H1 (cell line): ENCODE measurements at regions not wholly inside any gene's neighbourhood (a gene's known extent, or its start where the extent isn't known, plus 50 kb on each side); places are given as distances from the start of the nearest gene placed in this dataset.

ENCODE experiments used
- CTCF ChIA-PET: fragments of 300-600 bp; sonication (Branson Sonifier 250); formaldehyde crosslinking; loops from one replicate; lab custom pipeline; 2021; ENCODE audit not compliant: partially characterized antibody; lab: Charles Lee
- POLR2A ChIA-PET: fragments of 300-600 bp; sonication (Branson Sonifier 250); formaldehyde crosslinking; loops from one replicate; lab custom pipeline; 2021; ENCODE audit warnings: inconsistent platforms; ENCODE audit not compliant: partially characterized antibody; lab: Charles Lee
- DNase-seq, 2 experiments: peaks; one replicate each; pipeline versions ENCODE4 v3.0.0 to v3.0.0-alpha.2; 2010 to 2022; ENCODE audit warnings: low spot score in 2 of 2, low read depth in 1 of 2, mixed read lengths in 1 of 2
- FAIRE-seq: peaks from 2 replicates; lab custom pipeline; 2011; peaks lifted over from hg19 to GRCh38; lab: Jason Lieb, UNC
- H2AFZ ChIP-seq: 2 replicates; pipeline ENCODE4 v1.8.1; 2012; ENCODE audit warnings: low read length, inconsistent platforms
- H2AK5ac ChIP-seq: 2 replicates; pipeline ENCODE4 v1.6.1; 2013; ENCODE audit warnings: low read depth, low read length
- H2BK120ac ChIP-seq: replicated peaks from 2 replicates; pipeline ENCODE3; 2013; ENCODE audit warnings: low read depth, low read length, inconsistent platforms
- H2BK12ac ChIP-seq: 2 replicates; pipeline ENCODE4 v1.6.1; 2013; ENCODE audit warnings: low read depth, low read length
- H2BK15ac ChIP-seq: 2 replicates; pipeline ENCODE4 v1.6.1; 2013; ENCODE audit warnings: low read length
- H2BK20ac ChIP-seq: 2 replicates; pipeline ENCODE4 v1.6.1; 2013; ENCODE audit warnings: low read length
- H2BK5ac ChIP-seq: 2 replicates; pipeline ENCODE4 v1.6.1; 2013; ENCODE audit warnings: low read depth, low read length
- H3K14ac ChIP-seq: 2 replicates; pipeline ENCODE4 v1.6.1; 2013; ENCODE audit warnings: inconsistent platforms; ENCODE audit not compliant: insufficient read length
- H3K18ac ChIP-seq: 2 replicates; pipeline ENCODE4 v1.6.1; 2013; ENCODE audit warnings: low read length; ENCODE audit errors: extremely low read depth
- H3K23ac ChIP-seq: 2 replicates; pipeline ENCODE4 v1.6.1; 2013; ENCODE audit warnings: inconsistent platforms; ENCODE audit not compliant: insufficient read length
- H3K23me2 ChIP-seq: 2 replicates; pipeline ENCODE4 v1.6.1; 2013; ENCODE audit warnings: low read depth, low read length
- H3K27ac ChIP-seq: 2 replicates; pipeline ENCODE4 v1.6.1; 2011; ENCODE audit warnings: low read depth, low read length, inconsistent platforms
- H3K27me3 ChIP-seq, 4 experiments: replicated peaks in 1 of 4; 1 replicate in 1 of 4; 2 replicates in 3 of 4; pipeline versions ENCODE4 v1.6.1 to v1.8.1; 2011 to 2013; ENCODE audit warnings: low read length in 3 of 4, mild to moderate bottlenecking in 3 of 4, inconsistent platforms in 2 of 4, mixed read lengths in 2 of 4, moderate library complexity in 1 of 4; ENCODE audit not compliant: control insufficient read depth in 3 of 4, insufficient read depth in 3 of 4; ENCODE audit errors: extremely low read depth in 1 of 4
- H3K36me3 ChIP-seq, 4 experiments: 2 replicates each; pipeline versions ENCODE4 v1.6.1 to v1.8.1; 2011 to 2013; ENCODE audit warnings: mild to moderate bottlenecking in 4 of 4, low read length in 3 of 4, moderate library complexity in 2 of 4, control low read depth in 1 of 4, inconsistent platforms in 1 of 4; ENCODE audit not compliant: insufficient read depth in 4 of 4, control insufficient read depth in 2 of 4
- H3K4ac ChIP-seq: replicated peaks from 2 replicates; pipeline ENCODE3; 2013; ENCODE audit warnings: low read length, low read depth, mixed read lengths, inconsistent platforms; ENCODE audit not compliant: insufficient read length
- H3K4me1 ChIP-seq, 4 experiments: replicated peaks in 1 of 4; 1 replicate in 1 of 4; 2 replicates in 3 of 4; pipeline versions ENCODE4 v1.6.1 to v1.8.1; 2011 to 2013; ENCODE audit warnings: low read length in 3 of 4, inconsistent platforms in 2 of 4, mixed read lengths in 1 of 4; ENCODE audit not compliant: insufficient read depth in 4 of 4, control insufficient read depth in 3 of 4
- H3K4me2 ChIP-seq, 2 experiments: 2 replicates each; pipeline versions ENCODE4 v1.6.1 to v1.8.1; 2011 to 2013; ENCODE audit warnings: low read depth in 2 of 2, low read length in 2 of 2, control low read depth in 1 of 2, inconsistent platforms in 1 of 2, mild to moderate bottlenecking in 1 of 2; ENCODE audit not compliant: insufficient read depth in 1 of 2
- H3K4me3 ChIP-seq, 4 experiments: fragments of 200-600, 300-600 bp in 1 of 4; sonication (generic), shearing (Covaris generic), sonication (Bioruptor Twin) in 1 of 4; 2 replicates each; pipeline versions ENCODE4 v1.5.1 to v1.8.1; 2011 to 2016; ENCODE audit warnings: low read length in 4 of 4, low read depth in 3 of 4, control low read depth in 2 of 4, inconsistent platforms in 2 of 4, mild to moderate bottlenecking in 2 of 4, mixed read lengths in 1 of 4, moderate library complexity in 1 of 4; ENCODE audit not compliant: insufficient read depth in 2 of 4; ENCODE audit errors: extremely low read depth in 1 of 4
- H3K56ac ChIP-seq: replicated peaks from 2 replicates; pipeline ENCODE3; 2013; ENCODE audit warnings: low read depth, mild to moderate bottlenecking, mixed read lengths, low read length, inconsistent platforms; ENCODE audit not compliant: insufficient read length
- H3K79me1 ChIP-seq: 2 replicates; pipeline ENCODE4 v1.6.1; 2013; ENCODE audit warnings: low read depth, low read length, control low read depth
- H3K79me2 ChIP-seq, 2 experiments: 2 replicates each; pipeline versions ENCODE4 v1.6.1 to v1.8.1; 2012 to 2013; ENCODE audit warnings: low read length in 2 of 2, mild to moderate bottlenecking in 2 of 2, inconsistent platforms in 1 of 2; ENCODE audit not compliant: insufficient read depth in 2 of 2, control insufficient read depth in 1 of 2
- H3K9ac ChIP-seq, 4 experiments: replicated peaks in 1 of 4; 1 replicate in 1 of 4; 2 replicates in 3 of 4; pipeline versions ENCODE4 v1.6.1 to v1.8.1; 2011 to 2013; ENCODE audit warnings: low read depth in 3 of 4, low read length in 3 of 4, control low read depth in 2 of 4, mild to moderate bottlenecking in 2 of 4, moderate library complexity in 2 of 4, inconsistent platforms in 1 of 4; ENCODE audit errors: extremely low read depth in 1 of 4
- H3K9me3 ChIP-seq, 2 experiments: 2 replicates each; pipeline versions ENCODE4 v1.6.1 to v1.8.1; 2012 to 2013; ENCODE audit warnings: mild to moderate bottlenecking in 2 of 2, moderate library complexity in 2 of 2, control low read depth in 1 of 2, inconsistent platforms in 1 of 2, low read depth in 1 of 2, low read length in 1 of 2, mixed read lengths in 1 of 2; ENCODE audit not compliant: insufficient read depth in 2 of 2
- H4K20me1 ChIP-seq, 2 experiments: replicated peaks in 1 of 2; 2 replicates each; pipeline versions ENCODE3 to v1.8.1; 2011 to 2013; ENCODE audit warnings: inconsistent platforms in 2 of 2, low read length in 2 of 2, mild to moderate bottlenecking in 1 of 2; ENCODE audit not compliant: insufficient read depth in 2 of 2, control insufficient read depth in 1 of 2
- H4K5ac ChIP-seq: 2 replicates; pipeline ENCODE4 v1.6.1; 2013; ENCODE audit warnings: low read length, low read depth, mixed read lengths, inconsistent platforms; ENCODE audit not compliant: insufficient read length
- H4K8ac ChIP-seq: 2 replicates; pipeline ENCODE4 v1.8.0; 2013; ENCODE audit warnings: mild to moderate bottlenecking, moderate library complexity, low read length, inconsistent platforms; ENCODE audit not compliant: insufficient read depth; ENCODE audit errors: extremely low read depth
- H4K91ac ChIP-seq: replicated peaks from 2 replicates; pipeline ENCODE3; 2013; ENCODE audit warnings: low read length, mixed read lengths, inconsistent platforms; ENCODE audit not compliant: insufficient read length
- BRCA1 ChIP-seq: IDR thresholded peaks from 2 replicates; pipeline ENCODE4 v1.6.1; 2012; ENCODE audit warnings: low read depth, low read length, improper control_type of control experiment
- CEBPB ChIP-seq: IDR thresholded peaks from 2 replicates; pipeline ENCODE4 v1.6.1; 2012; ENCODE audit warnings: low read depth, low read length
- EGR1 ChIP-seq: IDR thresholded peaks from 2 replicates; pipeline ENCODE4 v1.6.1; 2011; ENCODE audit warnings: low read depth, low read length, borderline replicate concordance
- PHF8 ChIP-seq: fragments of 200-600 bp; sonication (generic); conservative IDR thresholded peaks from 2 replicates; pipeline ENCODE4 v1.7.1; 2012; ENCODE audit warnings: low read depth, mild to moderate bottlenecking, inconsistent platforms, low read length, moderate library complexity
- WGBS, 2 experiments: shearing (Covaris generic) in 1 of 2; methylation state at CpG; one replicate each; pipeline versions ENCODE4 v1.1.6 to v1.1.7; 2013 to 2015; ENCODE audit warnings: low lambda C conversion rate in 2 of 2, mixed read lengths in 2 of 2, inconsistent platforms in 1 of 2, low coverage in 1 of 2, missing lambda C conversion rate in 1 of 2; ENCODE audit not compliant: insufficient replicate concordance in 2 of 2, insufficient coverage in 1 of 2, insufficient read length in 1 of 2; ENCODE audit errors: extremely low coverage in 1 of 2, missing lambda C conversion rate in 1 of 2; 5-methylcytosine and 5-hydroxymethylcytosine counted together

DNA sequence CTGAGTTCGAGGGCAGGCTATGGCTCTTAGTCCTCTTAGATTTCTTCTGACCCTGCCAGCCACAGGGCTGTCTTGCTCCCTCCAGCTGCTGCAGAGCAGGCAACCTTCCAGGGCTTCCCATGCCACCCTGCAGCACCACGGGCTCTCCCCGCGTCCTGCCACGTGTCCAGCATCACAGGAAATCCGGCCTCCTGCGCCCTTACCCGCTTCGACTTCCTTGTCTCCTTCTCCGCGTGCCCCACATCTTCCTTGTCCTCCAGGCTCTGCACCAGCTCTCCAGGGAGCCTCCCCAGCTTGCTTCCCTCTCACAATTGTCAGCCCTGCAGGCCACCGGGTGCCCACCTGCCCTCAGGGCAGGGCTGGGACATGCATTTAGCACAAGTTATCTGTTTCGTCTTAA, 253.5 kb downstream of the DCDC2C start:
- H3K23me2 ChIP-seq = no peaks in the 10 kb centered on the region
- H3K14ac ChIP-seq = no peak overlapping the region
- H3K4me1 ChIP-seq = no peaks in the 10 kb centered on the region; a peak in 2 of 7 replicates
- H3K27ac ChIP-seq = no peak overlapping the region
- no peaks in the 10 kb centered on the region for H3K79me1 ChIP-seq
- H3K4me3 ChIP-seq = no peak overlapping the region
- no peaks in the 10 kb centered on the region for H4K20me1 ChIP-seq
- no peak overlapping the region for H4K5ac ChIP-seq
- peaks cover 0 to 2% of the 10 kb centered on the region in 2 experiments; a peak in 1 of 4 replicates for H3K9me3 ChIP-seq
- H2AFZ ChIP-seq = no peak overlapping the region
- no peak overlapping the region for H2BK12ac ChIP-seq
- ChIA-PET CTCF (interaction anchor here (1.3 to 2.6 kb wide), 2 partner anchors 152 to 229 kb away, joined by 3 to 12 read pairs; no protein-coding TSS in a partner anchor), POLR2A (no interaction called here)
- H3K18ac ChIP-seq = no peak overlapping the region
- no peak overlapping the region for H2BK15ac ChIP-seq
- H3K36me3 ChIP-seq = no peaks in the 10 kb centered on the region
- no peak overlapping the region for H4K91ac ChIP-seq
- H4K8ac ChIP-seq = peak overlapping the region; percentile 65; the same call in 1 of the 2 replicates
- WGBS, 2 experiments = 91% methylated on average over 10 of the region's 13 CpGs; no CpG with 5 or more reads in 1 of the 2 experiments
- H2BK120ac ChIP-seq = no peak overlapping the region
- DNase-seq (no peak), FAIRE-seq (no peak)
- no peak overlapping the region for H3K23ac ChIP-seq
- no peak overlapping the region for H2BK5ac ChIP-seq
- H2BK20ac ChIP-seq = no peak overlapping the region
- no peak overlapping the region for H3K4ac ChIP-seq
- no peaks in the 10 kb centered on the region for H3K79me2 ChIP-seq
- H2AK5ac ChIP-seq = no peak overlapping the region
- H3K27me3 ChIP-seq = no peaks in the 10 kb centered on the region
- H3K56ac ChIP-seq = no peak overlapping the region
- H3K9ac ChIP-seq = no peak overlapping the region
- no peak overlapping the region for H3K4me2 ChIP-seq
- TF ChIP-seq BRCA1 (no peak), PHF8 (no peak), EGR1 (no peak), CEBPB (no peak)
